ENCODE measurements at regions not wholly inside any gene's neighbourhood (a gene's known extent, or its start where the extent isn't known, plus 50 kb on each side); places are given as distances from the start of the nearest gene placed in this dataset.

GRCh38 chr13:40384976-40385857 is 281.2 kb downstream of the FOXO1 start:
- no peak for DNase-seq (ENCODE audit: low read depth in 2 of 2)

DNA sequence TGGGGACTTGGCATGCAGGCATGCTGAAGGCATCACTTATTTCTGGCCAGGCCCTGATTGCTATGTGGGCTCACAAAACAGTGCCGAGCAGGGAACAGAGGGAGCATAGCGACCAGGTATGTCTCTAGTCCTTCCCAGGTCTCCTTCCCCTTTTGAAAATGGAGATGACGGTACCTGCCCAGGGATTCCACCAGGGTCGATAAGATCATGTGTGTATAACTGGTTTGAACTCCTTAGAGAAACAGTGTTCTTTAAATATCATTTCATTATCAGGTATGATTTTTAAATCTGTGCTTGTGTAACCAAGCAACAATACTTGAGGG is 280.6 kb downstream of the FOXO1 start:
- no peak for DNase-seq (ENCODE audit: low read depth in 2 of 2)

DNA sequence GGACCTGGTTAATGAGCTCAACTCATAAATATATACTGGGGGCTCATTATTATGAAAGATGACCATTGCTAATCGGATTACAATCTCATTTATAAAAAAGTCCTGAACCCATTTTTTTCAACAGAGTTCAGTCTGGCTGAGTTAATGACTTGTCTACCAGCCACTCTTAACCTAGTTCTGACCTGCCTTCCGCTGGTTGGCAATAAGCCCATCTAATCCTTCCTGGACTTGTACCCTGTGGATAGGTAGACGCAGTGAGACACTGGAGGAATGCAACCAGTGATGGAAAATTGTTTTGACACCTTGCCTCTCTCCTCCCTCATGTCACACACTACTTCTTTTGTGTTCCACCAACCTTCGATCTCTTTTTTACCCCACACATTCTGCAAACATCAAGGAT is 279.9 kb downstream of the FOXO1 start:
- no peak for DNase-seq (ENCODE audit: low read depth in 2 of 2)

DNA sequence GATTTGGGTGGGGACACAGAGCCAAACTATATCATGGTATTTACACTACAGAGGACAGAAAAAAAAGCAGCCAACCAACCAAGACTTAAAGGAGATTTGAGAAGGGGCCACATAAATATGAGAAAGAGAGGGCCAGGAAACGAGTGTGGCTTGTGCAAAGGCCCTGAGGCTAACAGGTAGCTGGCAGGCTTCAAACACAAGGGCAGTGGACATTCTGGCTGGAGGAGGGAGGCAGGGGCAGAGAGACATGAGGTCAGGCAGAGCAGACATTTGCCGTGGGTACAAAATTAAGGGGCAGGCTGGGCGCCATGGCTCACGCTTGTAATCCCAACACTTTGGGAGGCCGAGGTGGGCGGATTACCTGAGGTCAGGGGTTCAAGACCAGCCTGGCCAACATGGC is 278.7 kb downstream of the FOXO1 start:
- DNase-seq (ENCODE audit: low read depth in 2 of 2), result no peak

DNA sequence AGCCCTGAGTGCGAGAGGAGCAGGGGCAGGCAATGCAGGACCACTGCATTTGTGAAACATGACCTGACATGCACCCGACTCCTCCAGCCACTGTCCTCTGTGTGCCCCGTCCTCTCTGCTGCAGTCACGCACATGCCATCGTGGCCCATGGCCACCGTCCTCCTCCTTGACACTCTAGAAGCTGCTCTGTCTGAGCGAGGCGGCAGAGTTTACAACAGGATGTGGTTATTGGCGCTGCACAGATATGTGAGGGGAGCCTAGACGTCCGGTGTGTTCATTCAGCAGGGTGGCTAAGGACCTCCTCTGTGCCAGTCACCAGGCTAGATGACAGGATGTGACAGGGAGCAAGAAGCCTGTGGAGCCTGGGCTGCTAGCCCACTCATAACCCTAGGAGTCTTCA is 277.8 kb downstream of the FOXO1 start:
- DNase-seq (ENCODE audit: low read depth in 2 of 2), result peak; percentile 53 to 57

GRCh38 chr13:40389081-40389641 is 277.3 kb downstream of the FOXO1 start:
- DNase-seq (ENCODE audit: low read depth in 2 of 2), result peak in 1 of 2 donors; percentile 11

- no peak for DNase-seq (ENCODE audit: low read depth in 2 of 2)
These were observed 276.0 kb downstream of the FOXO1 start for GRCh38 chr13:40390401-40390916.

GRCh38 chr13:40391788-40392187 is 274.7 kb downstream of the FOXO1 start:
- DNase-seq (ENCODE audit: low read depth in 2 of 2), result no peak

- no peak for DNase-seq (ENCODE audit: low read depth in 2 of 2)
These were observed 272.0 kb downstream of the FOXO1 start for GRCh38 chr13:40394304-40394985.

DNA sequence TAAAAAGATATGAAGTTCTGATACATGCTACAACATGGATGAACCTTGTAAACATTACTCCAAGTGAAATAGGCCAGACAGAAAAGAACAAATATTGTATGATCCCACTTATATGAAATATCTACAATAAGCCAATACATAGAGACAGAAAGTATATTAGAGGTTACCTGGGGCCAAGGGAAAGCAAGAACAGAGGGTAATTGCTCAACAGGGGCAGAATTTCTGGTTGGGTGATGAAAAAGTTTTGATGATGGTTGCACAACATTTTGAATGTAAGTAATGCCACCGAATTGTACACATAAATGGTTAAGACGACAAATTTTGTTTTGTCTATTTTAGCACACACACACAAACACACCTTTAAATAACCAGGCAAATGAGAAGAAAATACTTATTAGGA is 268.4 kb downstream of the FOXO1 start:
- DNase-seq (ENCODE audit: low read depth in 2 of 2), result no peak

DNA sequence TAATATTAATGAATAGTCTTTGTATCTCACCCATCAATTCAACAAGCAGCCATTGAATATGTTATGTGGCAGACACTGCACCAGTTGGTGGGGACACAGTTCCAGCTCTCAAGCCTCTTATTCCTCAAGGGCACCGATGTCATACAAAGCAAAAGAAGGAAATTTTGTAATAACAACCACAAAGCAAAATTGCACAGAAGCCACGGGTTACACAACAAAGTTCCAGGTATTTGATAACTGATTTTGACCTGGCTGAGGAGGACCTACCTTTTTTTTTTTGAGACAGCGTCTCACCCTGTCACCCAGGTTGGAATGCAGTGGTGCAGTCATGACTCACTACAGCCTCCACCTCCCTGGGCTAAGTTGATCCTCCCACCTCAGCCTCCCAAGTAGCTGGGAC is 266.7 kb downstream of the FOXO1 start:
- DNase-seq (ENCODE audit: low read depth in 2 of 2), result no peak

DNA sequence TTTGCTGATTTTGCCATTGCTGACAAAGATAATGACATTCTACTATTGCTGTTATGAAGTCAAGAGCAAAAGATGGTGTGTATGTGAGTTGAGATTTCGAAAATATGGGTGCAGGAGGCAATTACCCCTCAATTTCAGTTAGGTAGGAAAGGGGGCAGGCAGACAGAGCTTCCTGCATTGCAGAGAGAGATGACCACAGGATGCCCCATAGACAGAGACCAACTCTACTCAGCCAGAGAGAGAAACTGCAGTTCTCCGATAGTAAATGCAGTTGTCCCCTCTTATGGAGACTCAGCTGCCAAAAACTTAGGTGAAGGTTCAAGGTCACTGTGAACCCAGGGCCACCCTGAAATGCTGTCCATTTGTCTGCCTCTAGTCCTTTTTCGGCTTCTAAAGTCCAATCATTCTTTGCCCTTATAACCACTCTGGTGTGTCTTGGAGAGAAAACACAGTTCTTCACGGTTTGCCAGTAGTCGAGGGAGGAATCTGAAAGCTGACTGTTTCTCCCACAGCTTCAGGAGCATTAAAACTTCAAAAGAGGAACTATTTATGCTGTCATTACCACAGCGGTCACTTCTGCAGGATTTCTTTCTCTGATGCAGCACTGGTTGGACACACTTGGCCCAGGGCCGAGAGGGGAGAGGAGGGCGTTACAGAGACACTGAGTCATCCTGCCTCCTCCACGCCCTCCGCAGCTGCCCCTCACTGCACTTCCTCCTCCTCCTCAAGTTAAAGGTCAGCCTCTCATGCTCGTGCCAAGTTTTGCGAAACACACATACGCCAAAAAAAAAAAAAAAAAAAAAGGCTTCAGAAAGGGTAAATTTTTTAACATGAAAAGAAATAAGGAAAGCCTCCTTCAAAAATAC is 264.3 kb downstream of the FOXO1 start:
- DNase-seq (ENCODE audit: low read depth in 2 of 2), result peak; percentile 36 to 52

DNA sequence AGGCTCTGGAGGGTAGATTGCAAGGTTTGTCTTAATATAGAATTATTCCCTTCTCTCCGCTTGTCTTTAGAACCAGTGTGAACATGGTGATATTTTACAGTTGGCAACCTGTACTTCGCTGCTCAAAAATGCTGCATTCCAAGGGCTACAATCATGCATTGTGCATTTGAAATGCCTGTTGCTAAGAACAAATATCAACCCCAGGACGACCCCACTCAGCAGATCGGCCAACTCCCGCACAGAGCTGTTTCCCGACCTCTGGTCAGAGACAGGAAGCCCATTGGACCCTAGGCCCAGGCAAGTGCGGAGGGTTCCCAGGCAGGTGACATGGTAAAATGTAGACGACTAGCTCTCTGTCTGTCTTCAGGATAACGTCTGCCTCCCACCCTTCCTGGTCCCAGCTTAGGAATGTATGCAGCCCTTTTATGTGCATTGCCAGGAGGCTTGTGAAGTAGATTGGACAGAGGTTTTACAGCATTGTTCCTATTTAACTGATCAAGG is 263.5 kb downstream of the FOXO1 start:
- no peak for DNase-seq (ENCODE audit: low read depth in 2 of 2)

- DNase-seq (ENCODE audit: low read depth in 2 of 2), result no peak
These were observed 262.8 kb downstream of the FOXO1 start for GRCh38 chr13:40403509-40404241.

- no peak for DNase-seq (ENCODE audit: low read depth in 2 of 2)
These were observed 262.0 kb downstream of the FOXO1 start for GRCh38 chr13:40404407-40404806.

GRCh38 chr13:40404967-40405716 is 261.3 kb downstream of the FOXO1 start:
- DNase-seq (ENCODE audit: low read depth in 2 of 2), result no peak

- DNase-seq (ENCODE audit: low read depth in 2 of 2), result no peak
These were observed 259.9 kb downstream of the FOXO1 start for GRCh38 chr13:40406405-40407120.

DNA sequence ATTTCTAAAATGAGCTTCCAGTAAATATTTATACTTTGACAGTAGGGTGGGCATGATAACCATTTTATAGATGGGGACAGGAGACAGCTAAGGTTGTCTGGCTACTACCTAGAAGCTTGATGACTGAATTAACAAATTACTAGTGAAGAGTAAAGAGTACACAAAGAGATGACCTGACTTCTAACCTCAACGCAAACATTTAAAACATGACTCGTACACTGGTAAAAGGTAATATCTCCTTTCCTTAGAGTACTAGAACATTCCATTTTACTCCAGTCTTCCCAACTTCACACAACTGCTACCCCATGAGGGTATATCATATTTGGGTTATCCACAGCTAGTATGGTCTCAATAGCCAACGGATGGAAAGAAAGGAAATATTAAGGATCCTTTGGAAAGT is 258.9 kb downstream of the FOXO1 start:
- no peak for DNase-seq (ENCODE audit: low read depth in 2 of 2)

DNA sequence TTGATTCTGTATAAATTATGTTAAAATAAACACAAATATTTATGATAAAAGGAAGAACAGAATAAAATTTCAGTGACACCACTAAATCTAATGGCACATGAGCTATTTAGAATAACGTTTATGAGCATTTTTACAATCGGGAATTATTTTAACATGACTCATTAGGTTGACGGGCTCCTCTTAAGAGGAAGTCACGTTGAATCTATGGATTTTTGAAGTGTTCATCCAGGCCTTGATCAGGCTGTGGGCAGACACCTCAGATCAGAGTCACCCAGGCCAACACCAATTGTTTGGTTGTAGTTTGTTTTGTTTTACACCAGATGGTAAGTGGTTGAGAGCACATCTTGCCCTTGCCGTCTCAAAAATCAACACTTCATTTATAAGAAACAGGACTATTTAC is 257.8 kb downstream of the FOXO1 start:
- no peak for DNase-seq (ENCODE audit: low read depth in 2 of 2)

DNA sequence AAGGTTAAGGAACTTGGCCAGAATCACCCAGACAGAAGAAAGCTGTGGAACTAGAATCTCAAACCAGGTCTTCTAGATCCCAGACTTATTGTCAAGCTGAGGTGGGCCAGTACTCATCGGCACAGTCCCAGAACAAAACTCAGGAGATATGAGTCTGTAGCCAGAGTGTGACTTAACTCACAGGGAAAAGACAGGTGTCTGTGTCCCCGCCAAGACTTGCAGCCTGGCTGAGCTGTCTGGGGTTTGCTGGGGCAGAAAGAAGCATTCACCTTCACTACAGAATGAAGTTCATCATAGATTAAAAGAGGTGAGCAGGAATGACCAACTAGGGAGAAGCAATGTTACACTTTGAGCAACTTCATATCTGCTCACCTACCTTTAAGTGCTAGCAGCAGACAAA is 257.2 kb downstream of the FOXO1 start:
- DNase-seq (ENCODE audit: low read depth in 2 of 2), result no peak

All from stimulated activated CD8-positive, alpha-beta memory T cell treated with anti-CD3 and anti-CD28 coated beads, Interleukin-2, amount 100 ng/mL, for 48 hours (primary cell).